Effector memory CD4-positive, alpha-beta T cell (primary cell): ENCODE measurements at regions not wholly inside any gene's neighbourhood (a gene's known extent, or its start where the extent isn't known, plus 50 kb on each side); places are given as distances from the start of the nearest gene placed in this dataset.

ENCODE experiments used
- DNase-seq, 3 donors: peaks; one replicate each; pipeline ENCODE4 v3.0.0-alpha.2; 2020
- H3K27ac ChIP-seq: 2 replicates; pipeline ENCODE4 v1.7.0; 2013; ENCODE audit warnings: mild to moderate bottlenecking, low read length, moderate library complexity; ENCODE audit not compliant: insufficient read depth, poor library complexity, severe bottlenecking
- H3K27me3 ChIP-seq: replicated peaks from 2 replicates; pipeline ENCODE4 v1.7.0; 2013; ENCODE audit warnings: mild to moderate bottlenecking, low read length; ENCODE audit not compliant: insufficient read depth, control insufficient read depth, poor library complexity, severe bottlenecking
- H3K36me3 ChIP-seq: 2 replicates; pipeline ENCODE4 v1.7.0; 2013; ENCODE audit warnings: mild to moderate bottlenecking, low read length, moderate library complexity; ENCODE audit not compliant: control insufficient read depth, insufficient read depth
- H3K4me1 ChIP-seq: 2 replicates; pipeline ENCODE4 v1.7.0; 2013; ENCODE audit warnings: low read length, mild to moderate bottlenecking; ENCODE audit not compliant: control insufficient read depth, insufficient read depth, poor library complexity, severe bottlenecking
- H3K4me3 ChIP-seq: 2 replicates; pipeline ENCODE4 v1.7.0; 2013; ENCODE audit warnings: low read length, low read depth, mild to moderate bottlenecking; ENCODE audit not compliant: insufficient read depth, poor library complexity, severe bottlenecking
- H3K9me3 ChIP-seq: 2 replicates; pipeline ENCODE4 v1.7.0; 2013; ENCODE audit warnings: mild to moderate bottlenecking, low read length, moderate library complexity; ENCODE audit not compliant: control insufficient read depth

GRCh38 chr10:2392145-2392812 lies 655.0 kb upstream of the ADARB2 start:
- Histone ChIP-seq H3K36me3 (no peaks in the 10 kb centered on the region), H3K4me3 (no peak overlapping the region), H3K4me1 (no peaks in the 10 kb centered on the region), H3K9me3 (no peaks in the 10 kb centered on the region), H3K27ac (no peak overlapping the region), H3K27me3 (no peaks in the 10 kb centered on the region)
- no peak for DNase-seq

DNA sequence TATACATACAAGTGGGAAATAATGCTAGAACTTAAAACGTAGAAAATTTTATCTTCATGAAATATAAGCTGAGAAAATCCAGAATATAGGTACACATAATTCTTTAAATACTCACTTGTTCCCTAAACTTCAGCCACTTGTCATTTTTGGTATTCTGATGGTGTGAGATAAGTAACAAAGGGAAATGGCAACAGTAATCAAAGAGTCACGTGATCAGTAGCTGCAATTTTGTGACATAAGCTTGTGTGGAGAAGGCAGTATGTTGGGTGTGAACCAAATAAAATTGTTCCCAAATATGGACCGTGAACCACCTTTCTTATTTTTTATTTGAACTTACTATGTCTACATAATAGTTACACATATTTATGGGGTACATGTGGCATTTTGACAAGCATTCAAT lies 650.3 kb upstream of the ADARB2 start:
- no peaks in the 10 kb centered on the region for H3K4me1 ChIP-seq
- H3K4me3 ChIP-seq = no peak overlapping the region
- no peaks in the 10 kb centered on the region for H3K27me3 ChIP-seq
- H3K9me3 ChIP-seq = no peaks in the 10 kb centered on the region
- no peak for DNase-seq
- no peaks in the 10 kb centered on the region for H3K36me3 ChIP-seq
- no peak overlapping the region for H3K27ac ChIP-seq

DNA sequence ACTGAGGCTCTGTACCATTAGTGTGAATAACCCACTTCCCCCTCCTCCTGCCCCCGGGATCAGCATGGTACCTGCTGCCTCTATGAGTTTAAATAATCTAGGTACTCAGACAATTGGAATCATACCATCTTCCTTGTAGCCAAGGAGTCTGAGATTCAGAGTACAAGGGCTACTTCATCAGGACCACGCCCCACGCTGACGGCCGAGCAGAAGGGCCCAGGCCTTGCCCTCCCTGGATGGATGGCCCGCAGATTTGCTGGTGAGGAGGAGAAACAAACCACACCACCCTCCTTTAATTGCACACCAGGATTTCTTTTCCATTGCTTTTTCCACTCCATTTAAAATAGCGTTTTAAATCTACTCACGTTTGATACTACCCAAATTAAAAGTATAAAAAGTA lies 649.9 kb upstream of the ADARB2 start:
- H3K4me3 ChIP-seq = no peak overlapping the region
- no peaks in the 10 kb centered on the region for H3K27me3 ChIP-seq
- no peak overlapping the region for H3K27ac ChIP-seq
- H3K36me3 ChIP-seq = no peaks in the 10 kb centered on the region
- H3K4me1 ChIP-seq = no peaks in the 10 kb centered on the region
- DNase-seq = no peak
- no peaks in the 10 kb centered on the region for H3K9me3 ChIP-seq

GRCh38 chr10:2380218-2380617 lies 642.9 kb upstream of the ADARB2 start:
- no peak for DNase-seq
- no peaks in the 10 kb centered on the region for H3K27me3 ChIP-seq
- H3K9me3 ChIP-seq = no peaks in the 10 kb centered on the region

GRCh38 chr10:2367083-2367482 lies 629.8 kb upstream of the ADARB2 start:
- Histone ChIP-seq H3K27ac (no peak overlapping the region), H3K27me3 (no peaks in the 10 kb centered on the region), H3K4me3 (no peak overlapping the region), H3K36me3 (no peaks in the 10 kb centered on the region), H3K4me1 (no peaks in the 10 kb centered on the region), H3K9me3 (no peaks in the 10 kb centered on the region)
- no peak for DNase-seq

More at GRCh38 chr10:2380218-2380617, 642.9 kb upstream of the ADARB2 start:
- no peak overlapping the region for H3K27ac ChIP-seq
- H3K4me3 ChIP-seq = no peak overlapping the region
- no peaks in the 10 kb centered on the region for H3K4me1 ChIP-seq
- no peaks in the 10 kb centered on the region for H3K36me3 ChIP-seq

DNA sequence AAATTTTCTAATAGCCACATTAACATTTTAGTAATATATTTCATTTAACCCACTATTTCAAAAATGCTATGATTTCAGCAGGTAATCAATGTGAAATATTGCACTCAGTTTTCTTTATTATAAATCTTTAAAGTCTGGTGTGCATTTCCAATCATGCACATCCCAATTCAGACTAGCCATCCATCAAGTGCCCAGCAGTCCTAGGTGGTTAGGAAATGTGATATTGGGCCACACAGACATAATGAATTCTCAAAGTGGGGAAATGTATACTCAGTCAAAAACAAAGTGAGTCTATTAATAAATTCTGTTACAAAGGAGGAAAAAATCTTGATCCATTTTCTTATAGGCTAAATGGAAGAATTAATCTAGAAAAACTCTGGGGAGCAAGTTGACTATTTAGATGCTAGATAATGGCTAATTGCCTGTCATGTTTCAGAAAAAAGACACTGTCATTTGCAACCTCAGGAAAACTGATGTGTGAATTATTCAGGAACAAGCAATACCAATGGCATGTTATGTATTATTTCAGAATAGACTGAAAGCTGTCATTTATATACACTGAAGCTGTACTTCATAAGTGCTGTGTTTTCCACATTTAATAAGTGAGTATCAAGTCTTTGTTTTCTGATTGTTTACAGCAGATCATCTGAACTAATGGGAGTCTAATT lies 629.1 kb upstream of the ADARB2 start:
- Histone ChIP-seq H3K4me3 (no peak overlapping the region), H3K36me3 (no peaks in the 10 kb centered on the region), H3K27ac (no peak overlapping the region), H3K4me1 (no peaks in the 10 kb centered on the region), H3K9me3 (no peaks in the 10 kb centered on the region), H3K27me3 (no peaks in the 10 kb centered on the region)
- DNase-seq = no peak

GRCh38 chr10:2362331-2362730 lies 625.0 kb upstream of the ADARB2 start:
- Histone ChIP-seq H3K27me3 (no peaks in the 10 kb centered on the region), H3K4me3 (no peak overlapping the region), H3K4me1 (no peaks in the 10 kb centered on the region), H3K9me3 (no peaks in the 10 kb centered on the region), H3K27ac (no peak overlapping the region), H3K36me3 (no peaks in the 10 kb centered on the region)
- no peak for DNase-seq

DNA sequence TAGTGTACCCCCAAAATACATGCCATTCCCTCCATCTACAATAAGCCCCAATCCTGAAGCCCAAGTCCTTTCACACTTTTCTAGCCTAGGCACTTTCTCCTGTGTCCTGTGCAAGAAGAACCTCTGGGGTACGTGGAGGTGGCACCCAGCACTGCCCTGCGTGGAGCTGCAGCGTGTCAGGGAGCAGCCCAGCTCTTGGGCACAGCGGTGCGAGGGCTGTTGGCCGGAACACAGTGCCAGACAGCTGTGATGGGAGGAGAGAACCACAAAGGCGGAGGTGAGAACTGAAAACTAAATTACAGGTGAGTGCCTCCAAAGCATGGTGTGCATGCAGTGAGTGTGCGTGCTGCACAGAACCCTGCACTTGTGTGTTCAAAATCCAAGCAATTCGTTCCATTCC lies 621.3 kb upstream of the ADARB2 start:
- H3K27ac ChIP-seq = no peak overlapping the region
- H3K4me1 ChIP-seq = no peaks in the 10 kb centered on the region
- no peak for DNase-seq
- H3K4me3 ChIP-seq = no peak overlapping the region
- H3K9me3 ChIP-seq = no peaks in the 10 kb centered on the region
- no peaks in the 10 kb centered on the region for H3K27me3 ChIP-seq
- no peaks in the 10 kb centered on the region for H3K36me3 ChIP-seq

DNA sequence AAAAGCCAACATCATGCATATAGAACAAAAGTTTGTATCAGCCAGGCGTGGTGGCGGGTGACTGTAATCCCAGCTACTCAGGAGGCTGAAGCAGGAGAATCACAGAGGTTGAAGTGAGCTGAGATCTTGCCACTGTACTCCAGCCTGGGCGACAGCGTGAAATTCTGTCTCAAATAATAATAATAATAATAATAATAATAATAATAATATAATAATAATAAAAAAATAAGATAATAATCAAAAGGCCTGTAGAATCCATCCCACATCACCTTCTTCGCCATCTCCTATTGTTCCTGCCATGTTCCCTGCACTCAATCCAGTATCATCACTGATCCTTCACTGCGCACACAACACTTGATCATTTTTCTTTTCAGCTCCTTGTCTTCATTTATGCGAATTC lies 619.3 kb upstream of the ADARB2 start:
- Histone ChIP-seq H3K27ac (no peak overlapping the region), H3K36me3 (no peaks in the 10 kb centered on the region), H3K9me3 (no peaks in the 10 kb centered on the region), H3K4me3 (no peak overlapping the region), H3K27me3 (no peaks in the 10 kb centered on the region), H3K4me1 (no peaks in the 10 kb centered on the region)
- DNase-seq = no peak

DNA sequence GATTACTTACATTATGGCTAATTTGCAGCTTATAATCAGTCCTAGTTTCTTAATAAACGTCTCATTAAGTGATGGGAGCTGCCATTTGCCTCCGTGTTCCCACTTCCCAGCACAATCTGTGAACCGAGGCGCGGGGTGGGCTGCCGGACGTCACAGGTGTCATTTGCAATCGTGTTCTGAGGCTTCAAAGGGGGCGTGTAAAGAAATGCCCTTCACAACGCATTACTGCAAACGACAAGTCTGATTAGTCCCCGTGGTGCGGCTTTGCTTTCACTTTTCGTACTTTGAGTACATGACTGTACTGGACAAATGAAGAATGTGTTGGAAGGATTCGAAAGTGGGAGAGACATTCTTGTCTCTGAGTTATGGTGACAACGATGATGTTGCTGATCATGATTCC lies 614.2 kb upstream of the ADARB2 start:
- no peaks in the 10 kb centered on the region for H3K4me1 ChIP-seq

More for the DNA sequence above, 614.2 kb upstream of the ADARB2 start:
- no peak for DNase-seq
- Histone ChIP-seq H3K27me3 (no peaks in the 10 kb centered on the region), H3K9me3 (no peaks in the 10 kb centered on the region), H3K4me3 (no peak overlapping the region), H3K36me3 (no peaks in the 10 kb centered on the region), H3K27ac (no peak overlapping the region)
